Neural cell (in vitro differentiated cells): ENCODE measurements at regions not wholly inside any gene's neighbourhood (a gene's known extent, or its start where the extent isn't known, plus 50 kb on each side); places are given as distances from the start of the nearest gene placed in this dataset.

Experiments used
- CTCF ChIP-seq: fragments of 450-650 bp; IDR thresholded peaks from 2 replicates; pipeline ENCODE4 v1.5.1; 2014; ENCODE audit warnings: antibody characterized with exemption, mild to moderate bottlenecking, moderate library complexity; ENCODE audit not compliant: poor library complexity, severe bottlenecking
- EP300 ChIP-seq: fragments of 450-650 bp; conservative IDR thresholded peaks from 2 replicates; pipeline ENCODE4 v1.6.1; 2014; ENCODE audit warnings: antibody characterized with exemption, mild to moderate bottlenecking, moderate library complexity; ENCODE audit not compliant: poor library complexity, severe bottlenecking
- EZH2 ChIP-seq: fragments of 200-600, 300-800 bp; shearing (Covaris generic), sonication (generic); IDR thresholded peaks from 2 replicates; pipeline ENCODE4 v1.6.1; 2014; ENCODE audit warnings: antibody characterized with exemption, low read length, borderline replicate concordance, mild to moderate bottlenecking; ENCODE audit not compliant: insufficient read depth, poor library complexity, severe bottlenecking
- MXI1 ChIP-seq: fragments of 450-650 bp; conservative IDR thresholded peaks from 2 replicates; pipeline ENCODE4 v1.6.1; 2014; ENCODE audit warnings: antibody characterized with exemption, mild to moderate bottlenecking; ENCODE audit not compliant: poor library complexity, severe bottlenecking
- POLR2AphosphoS5 ChIP-seq: IDR thresholded peaks from 2 replicates; pipeline ENCODE4 v1.6.1; 2012
- RAD21 ChIP-seq: fragments of 450-650 bp; conservative IDR thresholded peaks from 2 replicates; pipeline ENCODE4 v1.6.1; 2014; ENCODE audit warnings: antibody characterized with exemption, mild to moderate bottlenecking, moderate library complexity
- REST ChIP-seq: IDR thresholded peaks from 2 replicates; pipeline ENCODE4 v1.6.1; 2012; ENCODE audit warnings: borderline replicate concordance
- TAF1 ChIP-seq: IDR thresholded peaks from 2 replicates; pipeline ENCODE4 v1.6.1; 2012; ENCODE audit warnings: low read depth

- TF ChIP-seq TAF1 (no peak), CTCF (peak; percentile 37), POLR2AphosphoS5 (no peak), REST (no peak), EZH2 (no peak), EP300 (peak; percentile 17), RAD21 (peak; percentile 14), MXI1 (no peak)
Measured at GRCh38 chrX:127459790-127460189, 592.4 kb downstream of the ACTRT1 start.
